Omental fat pad (tissue), 3 donors: ENCODE measurements at regions not wholly inside any gene's neighbourhood (a gene's known extent, or its start where the extent isn't known, plus 50 kb on each side); places are given as distances from the start of the nearest gene placed in this dataset.

Source experiments
- ATAC-seq: fragments of 150-250 bp; one replicate; pipeline ENCODE4 v1.9.1; 2016; ENCODE audit warnings: mild to moderate bottlenecking, moderate library complexity; ENCODE audit not compliant: low FRiP score
- DNase-seq: peaks from one replicate; pipeline ENCODE4 v3.0.0-alpha.2; 2019; ENCODE audit warnings: low spot score
- CTCF ChIP-seq, 3 donors: fragments of 450-650 bp; IDR thresholded peaks; one replicate each; pipeline ENCODE4 v1.5.1; 2016 to 2017; ENCODE audit warnings: antibody characterized with exemption in 3 of 3, mild to moderate bottlenecking in 3 of 3, moderate library complexity in 2 of 3

GRCh38 chr4:100306018-100306417 is 115.8 kb upstream of the DDIT4L start:
- TF ChIP-seq CTCF (IDR thresholded peaks at IDR 0.05) = no peak
- no peak for ATAC-seq
- no peak for DNase-seq

GRCh38 chr4:100302061-100303026 is 112.1 kb upstream of the DDIT4L start:
- no peak for TF ChIP-seq CTCF (IDR thresholded peaks at IDR 0.05)
- ATAC-seq (no peak), DNase-seq (no peak)

- peak; percentile 83 for ATAC-seq
- no peak for TF ChIP-seq CTCF (IDR thresholded peaks at IDR 0.05)
- DNase-seq = no peak
These were observed 109.0 kb upstream of the DDIT4L start for GRCh38 chr4:100299046-100299840.

- DNase-seq (no peak), ATAC-seq (no peak)
- TF ChIP-seq CTCF (IDR thresholded peaks at IDR 0.05) = no peak
These were observed 105.5 kb upstream of the DDIT4L start for GRCh38 chr4:100295792-100296191.

GRCh38 chr4:100294356-100294755 is 104.1 kb upstream of the DDIT4L start:
- no peak for ATAC-seq
- TF ChIP-seq CTCF (IDR thresholded peaks at IDR 0.05) = no peak
- no peak for DNase-seq

GRCh38 chr4:100290585-100290984 is 100.3 kb upstream of the DDIT4L start:
- DNase-seq = no peak
- no peak for ATAC-seq
- TF ChIP-seq CTCF (IDR thresholded peaks at IDR 0.05) = no peak
